ENCODE measurements at regions not wholly inside any gene's neighbourhood (a gene's known extent, or its start where the extent isn't known, plus 50 kb on each side); places are given as distances from the start of the nearest gene placed in this dataset.

DNA sequence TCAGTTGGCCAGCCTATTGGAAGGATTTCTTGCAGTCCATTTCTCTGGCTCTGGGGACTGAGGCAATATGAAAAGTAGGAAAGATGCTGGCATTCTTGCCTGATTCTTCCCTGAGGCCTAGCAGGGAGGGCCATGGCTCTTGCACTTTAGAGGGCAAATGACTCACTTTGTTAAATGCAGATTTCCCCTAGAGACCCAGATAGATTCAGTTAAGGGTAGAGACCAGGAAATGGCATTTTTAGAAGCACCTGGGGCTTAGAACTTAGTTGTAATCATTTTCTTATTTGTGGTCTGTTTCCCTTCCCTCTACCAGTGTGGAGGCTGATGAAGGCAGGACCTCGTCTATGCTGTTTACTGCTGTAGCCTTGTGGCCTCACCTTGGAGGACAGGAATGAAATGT is 112.8 kb upstream of the NR3C1 start:
- Histone ChIP-seq H3K4me3 (no peak overlapping the region), H3K36me3 (ENCODE audit: insufficient read depth, low read length) (no peaks in the 10 kb centered on the region), H3K9me3 (ENCODE audit: low read depth, low read length) (no peaks in the 10 kb centered on the region), H3K9ac (ENCODE audit: insufficient read length) (no peak overlapping the region), H3K27ac (no peak overlapping the region)
- TF ChIP-seq FOXP2 (optimal IDR thresholded peaks at IDR 0.05; ENCODE audit: control extremely low read depth, extremely low read length, insufficient read depth) (no peak), POLR2AphosphoS5 (IDR thresholded peaks at IDR 0.05; ENCODE audit: borderline replicate concordance, low read depth, low read length) (no peak), EZH2 (IDR thresholded peaks at IDR 0.05) (no peak)
- no peak for DNase-seq (ENCODE audit: low read depth, low spot score)

DNA sequence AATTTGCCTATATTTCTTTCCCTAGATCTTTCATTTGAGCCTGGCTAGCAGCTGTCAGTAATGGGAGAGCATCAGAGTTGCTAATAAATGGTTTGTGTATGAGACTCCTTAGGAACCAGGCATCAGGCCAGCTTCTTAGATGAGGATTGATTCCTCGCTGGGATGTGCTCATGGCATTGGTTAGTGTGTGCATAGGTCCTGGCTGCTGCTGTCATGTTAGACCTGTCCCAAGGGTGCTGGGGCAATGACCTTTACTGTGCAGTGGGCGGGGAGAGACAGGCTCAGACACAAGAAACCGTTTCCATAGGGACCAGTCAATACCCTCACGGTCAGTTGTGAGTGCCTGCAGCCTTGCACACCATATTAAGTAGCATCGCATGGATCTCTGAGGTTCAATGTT is 112.3 kb upstream of the NR3C1 start:
- H3K27ac ChIP-seq: no peak overlapping the region
- no peak for DNase-seq (ENCODE audit: low read depth, low spot score)
- no peaks in the 10 kb centered on the region for H3K9me3 ChIP-seq (ENCODE audit: low read depth, low read length)
- no peaks in the 10 kb centered on the region for H3K36me3 ChIP-seq (ENCODE audit: insufficient read depth, low read length)
- no peak for TF ChIP-seq POLR2AphosphoS5 (IDR thresholded peaks at IDR 0.05; ENCODE audit: borderline replicate concordance, low read depth, low read length)
- no peak for TF ChIP-seq FOXP2 (optimal IDR thresholded peaks at IDR 0.05; ENCODE audit: control extremely low read depth, extremely low read length, insufficient read depth)
- no peak overlapping the region for H3K9ac ChIP-seq (ENCODE audit: insufficient read length)
- H3K4me3 ChIP-seq: no peak overlapping the region

DNA sequence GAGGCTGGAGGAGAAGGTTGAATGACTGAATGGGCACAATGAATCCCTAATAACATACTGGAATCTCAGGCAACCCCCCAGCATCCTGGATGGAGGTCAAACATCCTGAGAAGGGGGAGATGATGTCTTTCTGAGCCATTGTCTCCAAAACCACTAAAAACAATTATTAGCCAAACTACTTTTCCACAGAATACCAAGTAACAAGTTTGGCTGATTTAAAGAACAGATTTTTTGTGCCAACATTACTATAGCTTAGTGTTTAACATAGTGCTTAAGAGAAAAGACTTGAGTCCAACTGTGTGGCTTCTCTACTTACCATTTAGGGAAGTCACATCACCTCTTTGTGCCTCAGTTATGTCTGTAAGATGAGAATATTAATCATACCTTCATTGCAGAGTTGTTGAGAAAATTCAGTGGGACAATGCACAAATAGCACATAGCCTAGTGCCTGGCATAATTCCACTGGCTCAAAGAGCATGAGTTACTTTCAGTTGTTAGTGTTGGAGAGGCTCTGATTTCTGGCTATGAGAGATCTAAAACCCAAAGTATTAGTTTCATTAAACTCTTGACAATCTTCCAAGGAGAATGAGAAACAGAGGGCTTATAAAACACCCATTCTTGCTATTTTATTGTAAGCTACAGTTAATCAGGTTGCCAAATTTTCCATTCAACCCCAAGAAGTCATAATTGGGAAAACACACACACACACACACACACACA is 111.3 kb upstream of the NR3C1 start:
- Histone ChIP-seq H3K4me3 (no peak overlapping the region), H3K36me3 (ENCODE audit: insufficient read depth, low read length) (no peaks in the 10 kb centered on the region), H3K27ac (no peak overlapping the region), H3K9ac (ENCODE audit: insufficient read length) (no peak overlapping the region), H3K9me3 (ENCODE audit: low read depth, low read length) (no peaks in the 10 kb centered on the region)
- DNase-seq (ENCODE audit: low read depth, low spot score): no peak
- TF ChIP-seq EZH2 (IDR thresholded peaks at IDR 0.05) (no peak), POLR2AphosphoS5 (IDR thresholded peaks at IDR 0.05; ENCODE audit: borderline replicate concordance, low read depth, low read length) (no peak), FOXP2 (optimal IDR thresholded peaks at IDR 0.05; ENCODE audit: control extremely low read depth, extremely low read length, insufficient read depth) (no peak)

DNA sequence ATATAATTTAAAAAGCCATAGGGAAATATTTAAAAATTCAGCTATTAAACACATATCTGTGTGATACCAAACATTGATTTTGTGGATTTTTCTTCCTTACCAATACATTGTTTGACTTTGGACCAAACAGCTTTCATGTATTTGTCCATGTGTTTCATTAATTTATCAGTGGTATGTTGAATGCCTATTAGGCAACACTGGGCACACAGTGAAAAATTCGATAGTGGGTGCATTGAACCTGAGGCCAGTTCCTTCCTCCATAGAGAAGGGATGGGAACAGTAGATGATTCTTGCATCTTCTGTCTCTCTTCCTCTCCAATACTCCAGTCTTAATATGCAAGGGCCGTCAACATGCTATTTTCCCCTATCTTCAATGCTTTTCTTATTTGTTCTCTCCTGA is 110.2 kb upstream of the NR3C1 start:
- H3K36me3 ChIP-seq (ENCODE audit: insufficient read depth, low read length): no peaks in the 10 kb centered on the region

DNA sequence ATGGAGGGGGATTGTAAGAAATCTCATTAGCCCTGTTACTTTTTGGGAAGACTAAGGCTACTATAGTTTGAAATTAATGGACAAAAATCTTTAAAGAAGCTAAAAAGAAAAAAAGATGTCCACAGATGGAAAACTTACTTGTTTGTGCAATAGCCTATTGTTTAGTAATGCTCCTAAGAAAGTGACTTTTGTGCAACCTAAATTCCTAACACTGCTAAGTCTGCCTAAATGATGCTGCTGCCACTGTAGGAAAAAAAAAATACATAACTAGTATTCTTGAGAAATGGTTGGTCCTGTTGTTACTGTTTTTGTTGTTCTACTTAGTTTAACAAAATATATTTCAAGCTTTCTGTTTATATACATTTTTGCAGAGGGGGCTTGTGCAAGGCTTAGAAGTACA is 108.2 kb upstream of the NR3C1 start:
- no peak overlapping the region for H3K4me3 ChIP-seq
- no peak overlapping the region for H3K27ac ChIP-seq
- TF ChIP-seq POLR2AphosphoS5 (IDR thresholded peaks at IDR 0.05; ENCODE audit: borderline replicate concordance, low read depth, low read length) (no peak), EZH2 (IDR thresholded peaks at IDR 0.05) (no peak), FOXP2 (optimal IDR thresholded peaks at IDR 0.05; ENCODE audit: control extremely low read depth, extremely low read length, insufficient read depth) (no peak)
- H3K9ac ChIP-seq (ENCODE audit: insufficient read length): no peak overlapping the region
- no peak for DNase-seq (ENCODE audit: low read depth, low spot score)
- no peaks in the 10 kb centered on the region for H3K36me3 ChIP-seq (ENCODE audit: insufficient read depth, low read length)
- H3K9me3 ChIP-seq (ENCODE audit: low read depth, low read length): no peaks in the 10 kb centered on the region

More for the DNA sequence above, 110.2 kb upstream of the NR3C1 start:
- Histone ChIP-seq H3K9me3 (ENCODE audit: low read depth, low read length) (no peaks in the 10 kb centered on the region), H3K9ac (ENCODE audit: insufficient read length) (no peak overlapping the region), H3K4me3 (no peak overlapping the region), H3K27ac (no peak overlapping the region)
- no peak for TF ChIP-seq EZH2 (IDR thresholded peaks at IDR 0.05)
- TF ChIP-seq FOXP2 (optimal IDR thresholded peaks at IDR 0.05; ENCODE audit: control extremely low read depth, extremely low read length, insufficient read depth): no peak
- TF ChIP-seq POLR2AphosphoS5 (IDR thresholded peaks at IDR 0.05; ENCODE audit: borderline replicate concordance, low read depth, low read length): no peak
- no peak for DNase-seq (ENCODE audit: low read depth, low spot score)

DNA sequence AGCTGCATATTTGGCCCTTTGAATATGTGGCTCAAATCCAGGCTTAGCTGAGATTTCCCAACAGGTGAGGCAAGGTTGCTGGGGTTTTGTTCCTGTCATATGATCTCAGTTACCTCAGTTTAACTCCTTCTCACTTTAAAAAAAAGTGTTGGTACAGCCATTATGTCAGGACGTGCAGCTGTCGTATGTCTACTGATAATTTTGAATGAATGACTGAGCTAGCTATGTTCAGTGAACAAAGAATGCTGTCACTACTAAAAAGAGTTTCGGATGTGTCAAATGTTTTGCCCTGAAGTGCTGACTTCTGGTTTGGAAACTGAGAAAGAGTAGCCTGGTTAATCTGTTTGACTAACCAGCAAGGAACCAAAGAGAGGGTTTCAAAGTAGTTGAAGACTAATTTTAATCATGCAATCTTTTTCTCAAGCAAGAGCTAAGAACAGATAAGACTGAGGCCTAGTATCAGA is 106.3 kb upstream of the NR3C1 start:
- TF ChIP-seq EZH2 (IDR thresholded peaks at IDR 0.05) (no peak), POLR2AphosphoS5 (IDR thresholded peaks at IDR 0.05; ENCODE audit: borderline replicate concordance, low read depth, low read length) (no peak), FOXP2 (optimal IDR thresholded peaks at IDR 0.05; ENCODE audit: control extremely low read depth, extremely low read length, insufficient read depth) (no peak)
- H3K36me3 ChIP-seq (ENCODE audit: insufficient read depth, low read length): no peaks in the 10 kb centered on the region
- no peak overlapping the region for H3K27ac ChIP-seq
- no peaks in the 10 kb centered on the region for H3K9me3 ChIP-seq (ENCODE audit: low read depth, low read length)
- H3K4me3 ChIP-seq: no peak overlapping the region
- no peak for DNase-seq (ENCODE audit: low read depth, low spot score)
- H3K9ac ChIP-seq (ENCODE audit: insufficient read length): no peak overlapping the region

DNA sequence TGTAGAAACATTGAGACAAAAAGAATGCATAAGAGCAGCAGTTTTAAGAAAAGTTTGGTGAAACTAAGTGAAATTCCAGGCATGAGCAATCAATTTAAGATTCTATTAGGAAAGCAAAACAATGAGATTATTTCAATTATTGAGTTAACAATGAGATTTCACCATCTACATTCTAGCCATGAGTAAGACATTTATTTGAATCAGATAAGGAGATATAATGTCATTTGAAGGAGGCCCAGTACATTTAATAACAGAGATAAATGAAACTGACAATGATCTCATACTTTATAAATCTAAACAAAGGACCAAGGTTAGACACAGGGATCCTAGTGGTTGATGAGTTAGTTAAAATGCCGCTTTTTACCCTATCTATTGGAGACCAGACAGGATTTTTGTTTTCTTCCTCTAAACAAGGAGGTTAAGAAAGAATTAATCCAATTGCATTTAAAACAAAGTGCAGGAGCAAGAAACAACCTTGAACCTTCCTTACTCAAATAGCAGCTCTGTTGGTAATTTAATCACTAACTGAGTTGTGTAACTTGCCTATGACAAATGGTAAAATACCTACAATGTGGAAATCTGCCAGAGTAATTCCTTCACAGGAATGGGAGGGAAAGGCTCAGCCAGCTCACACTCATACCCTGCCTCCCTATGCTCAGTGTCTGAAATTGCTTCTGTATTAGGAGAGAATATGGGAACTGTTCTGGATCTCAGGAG is 103.5 kb upstream of the NR3C1 start:
- Histone ChIP-seq H3K4me3 (no peak overlapping the region), H3K36me3 (ENCODE audit: insufficient read depth, low read length) (no peaks in the 10 kb centered on the region), H3K27ac (no peak overlapping the region), H3K9ac (ENCODE audit: insufficient read length) (no peak overlapping the region), H3K9me3 (ENCODE audit: low read depth, low read length) (no peaks in the 10 kb centered on the region)
- TF ChIP-seq POLR2AphosphoS5 (IDR thresholded peaks at IDR 0.05; ENCODE audit: borderline replicate concordance, low read depth, low read length) (no peak), FOXP2 (optimal IDR thresholded peaks at IDR 0.05; ENCODE audit: control extremely low read depth, extremely low read length, insufficient read depth) (no peak), EZH2 (IDR thresholded peaks at IDR 0.05) (no peak)
- DNase-seq (ENCODE audit: low read depth, low spot score): no peak

DNA sequence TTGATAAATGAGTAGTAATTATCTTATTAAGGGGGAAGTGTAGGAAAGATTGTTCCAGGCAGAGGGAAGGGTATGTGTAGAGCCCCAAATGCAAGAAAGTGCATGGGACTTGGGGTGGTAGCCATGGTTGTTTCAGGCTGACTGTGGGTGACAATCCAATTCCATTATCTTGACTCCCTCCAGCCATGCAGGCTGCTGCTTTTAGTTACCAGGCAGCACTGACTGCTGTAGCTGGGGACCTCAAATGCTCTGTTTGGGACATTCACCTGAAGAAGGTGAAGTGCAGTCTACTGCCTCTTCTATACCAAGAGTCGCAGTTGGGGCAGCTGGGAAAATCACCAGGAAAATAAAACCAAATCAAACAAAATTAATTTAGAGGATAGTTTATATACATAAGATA is 102.4 kb upstream of the NR3C1 start:
- no peaks in the 10 kb centered on the region for H3K36me3 ChIP-seq (ENCODE audit: insufficient read depth, low read length)
- no peak for TF ChIP-seq POLR2AphosphoS5 (IDR thresholded peaks at IDR 0.05; ENCODE audit: borderline replicate concordance, low read depth, low read length)
- TF ChIP-seq FOXP2 (optimal IDR thresholded peaks at IDR 0.05; ENCODE audit: control extremely low read depth, extremely low read length, insufficient read depth): no peak
- no peak for TF ChIP-seq EZH2 (IDR thresholded peaks at IDR 0.05)
- H3K9ac ChIP-seq (ENCODE audit: insufficient read length): no peak overlapping the region
- H3K4me3 ChIP-seq: no peak overlapping the region
- no peak for DNase-seq (ENCODE audit: low read depth, low spot score)
- no peaks in the 10 kb centered on the region for H3K9me3 ChIP-seq (ENCODE audit: low read depth, low read length)
- H3K27ac ChIP-seq: no peak overlapping the region

Data from SK-N-MC (cell line).